ENCODE measurements at regions not wholly inside any gene's neighbourhood (a gene's known extent, or its start where the extent isn't known, plus 50 kb on each side); places are given as distances from the start of the nearest gene placed in this dataset.

DNA sequence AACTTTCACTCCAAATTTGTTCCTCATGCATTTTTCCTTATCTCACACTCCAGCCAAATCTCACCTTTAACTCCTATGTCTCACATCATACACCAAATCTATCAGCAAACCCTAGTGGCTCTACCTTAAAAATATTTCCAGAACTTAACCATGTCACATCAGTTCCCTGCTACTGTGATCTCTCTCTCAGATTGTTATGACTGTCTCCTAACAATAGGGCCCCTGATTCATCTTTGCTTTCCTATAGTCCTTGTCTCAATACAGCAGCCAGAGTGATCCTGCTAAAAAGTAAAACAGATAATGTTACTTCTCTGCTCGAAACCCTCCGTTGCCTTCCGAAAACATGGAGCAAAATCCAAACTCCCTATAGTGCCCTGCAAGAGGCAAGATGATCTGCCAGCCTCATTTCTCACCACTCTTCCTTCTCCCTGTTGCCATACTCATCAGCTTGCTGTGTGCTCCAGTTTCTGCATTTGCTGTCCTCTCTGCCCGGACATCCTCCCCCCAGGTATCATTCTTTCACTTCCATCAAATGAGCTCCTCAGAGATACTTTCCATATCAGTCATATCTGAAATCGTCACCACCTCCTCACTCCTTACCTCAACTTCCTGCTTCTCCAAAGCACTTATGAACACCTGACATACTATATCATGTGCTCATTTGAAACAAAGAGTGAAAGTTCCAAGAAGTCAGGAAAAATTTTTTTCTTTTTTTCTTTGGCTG is 293.4 kb upstream of the NR3C2 start:
- TF ChIP-seq POLR2A (IDR thresholded peaks at IDR 0.05): no peak
- TF ChIP-seq, protein P1, sequence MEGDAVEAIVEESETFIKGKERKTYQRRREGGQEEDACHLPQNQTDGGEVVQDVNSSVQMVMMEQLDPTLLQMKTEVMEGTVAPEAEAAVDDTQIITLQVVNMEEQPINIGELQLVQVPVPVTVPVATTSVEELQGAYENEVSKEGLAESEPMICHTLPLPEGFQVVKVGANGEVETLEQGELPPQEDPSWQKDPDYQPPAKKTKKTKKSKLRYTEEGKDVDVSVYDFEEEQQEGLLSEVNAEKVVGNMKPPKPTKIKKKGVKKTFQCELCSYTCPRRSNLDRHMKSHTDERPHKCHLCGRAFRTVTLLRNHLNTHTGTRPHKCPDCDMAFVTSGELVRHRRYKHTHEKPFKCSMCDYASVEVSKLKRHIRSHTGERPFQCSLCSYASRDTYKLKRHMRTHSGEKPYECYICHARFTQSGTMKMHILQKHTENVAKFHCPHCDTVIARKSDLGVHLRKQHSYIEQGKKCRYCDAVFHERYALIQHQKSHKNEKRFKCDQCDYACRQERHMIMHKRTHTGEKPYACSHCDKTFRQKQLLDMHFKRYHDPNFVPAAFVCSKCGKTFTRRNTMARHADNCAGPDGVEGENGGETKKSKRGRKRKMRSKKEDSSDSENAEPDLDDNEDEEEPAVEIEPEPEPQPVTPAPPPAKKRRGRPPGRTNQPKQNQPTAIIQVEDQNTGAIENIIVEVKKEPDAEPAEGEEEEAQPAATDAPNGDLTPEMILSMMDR (IDR thresholded peaks at IDR 0.05): no peak
- Histone ChIP-seq H3K9me3 (no peaks in the 10 kb centered on the region), H3K36me3 (replicated peaks in 1 of 2; ENCODE audit: insufficient read depth in 1 of 2, low read depth in 2 of 2) (no peaks in the 10 kb centered on the region), H3K4me1 (peaks cover 3% of the 10 kb centered on the region), H3K4me3 (no peak overlapping the region), H3K27ac (no peak overlapping the region), H3K27me3 (no peaks in the 10 kb centered on the region)
- ATAC-seq (no peak), DNase-seq (no peak)
- WGBS, 2 donors: 83 to 88% methylated on average over 5 of the region's 5 CpGs
- intact Hi-C loops (cut with DNase I): no loop called here

DNA sequence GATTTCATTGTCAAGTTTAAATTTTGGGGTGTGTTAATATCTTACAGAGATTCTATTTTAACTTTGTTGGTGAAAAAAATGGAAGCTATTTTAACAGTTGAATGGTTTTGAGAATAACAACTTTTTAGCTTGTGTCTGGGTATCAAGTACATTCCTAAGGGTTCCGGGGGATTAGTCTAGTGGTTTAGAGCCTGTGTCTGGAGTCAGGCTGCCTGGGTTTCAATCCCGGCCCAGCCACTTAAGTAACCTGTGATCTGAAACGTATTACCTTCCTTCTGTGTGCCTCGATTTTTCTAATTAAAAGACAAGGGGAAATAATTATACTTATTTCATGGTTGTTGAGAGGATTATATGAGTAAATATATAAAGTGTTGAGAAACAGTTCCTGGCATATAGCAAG is 288.6 kb upstream of the NR3C2 start:
- Histone ChIP-seq H3K36me3 (replicated peaks in 1 of 2; ENCODE audit: insufficient read depth in 1 of 2, low read depth in 2 of 2) (no peaks in the 10 kb centered on the region), H3K27me3 (no peaks in the 10 kb centered on the region), H3K27ac (no peak overlapping the region), H3K4me1 (peaks cover 16% of the 10 kb centered on the region), H3K4me3 (no peak overlapping the region), H3K9me3 (no peaks in the 10 kb centered on the region)
- DNase-seq: no peak
- ATAC-seq: no peak
- 88 to 95% methylated on average over 4 of the region's 4 CpGs for WGBS, 2 donors
- no peak for TF ChIP-seq POLR2A (IDR thresholded peaks at IDR 0.05)
- TF ChIP-seq, protein P1 (IDR thresholded peaks at IDR 0.05): no peak
- intact Hi-C loops (cut with DNase I): no loop called here

DNA sequence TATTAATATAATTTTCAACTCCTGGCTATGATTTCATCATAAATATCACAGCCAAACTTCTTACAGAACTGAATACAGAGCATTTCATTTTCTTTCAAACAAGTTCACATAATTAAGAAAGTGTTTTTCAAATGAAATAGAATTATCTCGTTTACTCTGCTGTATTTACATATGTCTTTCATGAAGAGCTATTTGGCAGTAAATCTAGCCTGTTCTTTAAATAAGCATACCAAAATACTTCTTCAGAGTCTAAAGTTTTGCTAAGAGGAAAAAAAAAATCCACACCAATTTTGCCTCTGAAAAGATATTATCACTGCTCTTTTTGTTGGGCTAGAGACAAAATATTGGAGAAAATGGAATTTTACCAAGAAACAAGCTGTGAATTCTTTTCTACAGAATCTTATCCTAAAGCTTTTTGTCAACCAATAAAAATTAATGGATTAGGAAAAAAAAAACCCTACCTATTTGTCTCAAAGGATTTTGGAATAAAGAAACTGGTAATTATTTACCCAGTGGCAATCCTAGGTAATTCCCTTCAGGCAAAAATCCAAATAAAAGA is 287.9 kb upstream of the NR3C2 start:
- no peak overlapping the region for H3K4me3 ChIP-seq
- H3K27me3 ChIP-seq: no peaks in the 10 kb centered on the region
- no peak overlapping the region for H3K27ac ChIP-seq

DNA sequence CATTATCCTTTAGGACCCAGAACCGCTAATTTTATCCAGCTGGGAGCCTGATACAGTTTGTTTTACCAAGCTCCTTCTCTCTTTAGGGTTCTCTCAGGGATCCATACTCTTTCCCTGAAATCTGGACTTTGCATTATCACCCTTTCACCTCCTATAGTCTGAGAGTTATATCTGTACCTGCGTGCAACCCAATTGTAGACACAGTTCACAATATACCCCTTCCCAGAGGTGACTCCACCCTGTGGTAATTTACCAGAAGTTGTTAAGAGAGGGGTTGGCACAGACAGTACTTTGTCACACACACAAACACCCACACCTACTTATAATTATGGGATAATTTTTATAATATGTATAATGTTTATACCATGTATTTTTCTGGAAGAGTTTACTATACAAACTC is 275.8 kb upstream of the NR3C2 start:
- WGBS, 2 donors: 82 to 87% methylated on average over 2 of the region's 2 CpGs
- no peak for TF ChIP-seq POLR2A (IDR thresholded peaks at IDR 0.05)
- TF ChIP-seq, protein P1 (IDR thresholded peaks at IDR 0.05): no peak
- peaks cover 0 to 2% (median 0%) of the 10 kb centered on the region in 3 donors for H3K9me3 ChIP-seq
- ATAC-seq (no peak), DNase-seq (no peak)
- H3K4me1 ChIP-seq: no peaks in the 10 kb centered on the region
- H3K27me3 ChIP-seq: no peaks in the 10 kb centered on the region
- H3K36me3 ChIP-seq (replicated peaks in 1 of 2; ENCODE audit: insufficient read depth in 1 of 2, low read depth in 2 of 2): no peaks in the 10 kb centered on the region
- no peak overlapping the region for H3K4me3 ChIP-seq
- intact Hi-C loops (cut with DNase I): no loop called here
- H3K27ac ChIP-seq: no peak overlapping the region

More for the DNA sequence above, 287.9 kb upstream of the NR3C2 start:
- 12 to 25% methylated on average over 1 of the region's 1 CpG for WGBS, 2 donors
- DNase-seq (no peak), ATAC-seq (no peak)
- TF ChIP-seq, protein P1 (IDR thresholded peaks at IDR 0.05): no peak
- TF ChIP-seq POLR2A (IDR thresholded peaks at IDR 0.05): no peak
- intact Hi-C loops (cut with DNase I): no loop called here
- Histone ChIP-seq H3K4me1 (peaks cover 16% of the 10 kb centered on the region), H3K9me3 (no peaks in the 10 kb centered on the region), H3K36me3 (replicated peaks in 1 of 2; ENCODE audit: insufficient read depth in 1 of 2, low read depth in 2 of 2) (no peaks in the 10 kb centered on the region)
